HepG2 (cell line): ENCODE measurements at regions not wholly inside any gene's neighbourhood (a gene's known extent, or its start where the extent isn't known, plus 50 kb on each side); places are given as distances from the start of the nearest gene placed in this dataset.

Experiments
- FOXA3 ChIP-seq: IDR thresholded peaks from 2 replicates; pipeline ENCODE4 v1.6.1; 2016; ENCODE audit warnings: missing genetic modification reagents, missing compliant biosample characterization
- GABPA ChIP-seq, 2 experiments: IDR thresholded peaks; 2 replicates each; pipeline ENCODE4 v1.6.1; 2011 to 2016; ENCODE audit warnings: low read depth in 2 of 2, low read length in 1 of 2, missing biosample characterization in 1 of 2, missing genetic modification characterization in 1 of 2
- MBD4 ChIP-seq: IDR thresholded peaks from 2 replicates; pipeline ENCODE4 v1.6.1; 2012; ENCODE audit warnings: low read length, inconsistent platforms, borderline replicate concordance
- NFRKB ChIP-seq: fragments of 450-650 bp; IDR thresholded peaks from 2 replicates; pipeline ENCODE4 v1.6.1; 2017
- NFYC ChIP-seq: IDR thresholded peaks from 2 replicates; pipeline ENCODE4 v1.6.1; 2016; ENCODE audit warnings: missing genetic modification reagents, missing compliant biosample characterization
- SMC3 ChIP-seq: IDR thresholded peaks from 2 replicates; pipeline ENCODE4 v1.6.1; 2011; ENCODE audit warnings: low read length, improper control_type of control experiment
- YEATS2 ChIP-seq: sonication (generic); formaldehyde crosslinking; IDR thresholded peaks from 2 replicates; pipeline ENCODE4 v1.4.0; 2020; ENCODE audit warnings: missing genetic modification reagents, borderline replicate concordance
- ZNF772 ChIP-seq: sonication (generic); formaldehyde crosslinking; IDR thresholded peaks from 2 replicates; pipeline ENCODE4 v1.5.0; 2020; ENCODE audit warnings: mild to moderate bottlenecking, missing genetic modification reagents
- ZNF777 ChIP-seq: sonication (generic); formaldehyde crosslinking; IDR thresholded peaks from 2 replicates; pipeline ENCODE4 v1.4.0; 2020; ENCODE audit warnings: missing genetic modification reagents
- TF ChIP-seq, protein P1 (sequence below): sonication (generic); formaldehyde crosslinking; IDR thresholded peaks from 2 replicates; pipeline ENCODE4 v1.4.0; 2020; ENCODE audit warnings: missing genetic modification reagents
- TF ChIP-seq, protein P2 (sequence below): sonication (generic); formaldehyde crosslinking; IDR thresholded peaks from 2 replicates; pipeline ENCODE4 v1.5.0; 2020; ENCODE audit warnings: mild to moderate bottlenecking, missing genetic modification reagents, moderate library complexity
- TF ChIP-seq, protein P3 (sequence below): sonication (generic); formaldehyde crosslinking; IDR thresholded peaks from 2 replicates; pipeline ENCODE4 v1.5.0; 2020; ENCODE audit warnings: missing genetic modification reagents, mild to moderate bottlenecking, borderline replicate concordance

DNA sequence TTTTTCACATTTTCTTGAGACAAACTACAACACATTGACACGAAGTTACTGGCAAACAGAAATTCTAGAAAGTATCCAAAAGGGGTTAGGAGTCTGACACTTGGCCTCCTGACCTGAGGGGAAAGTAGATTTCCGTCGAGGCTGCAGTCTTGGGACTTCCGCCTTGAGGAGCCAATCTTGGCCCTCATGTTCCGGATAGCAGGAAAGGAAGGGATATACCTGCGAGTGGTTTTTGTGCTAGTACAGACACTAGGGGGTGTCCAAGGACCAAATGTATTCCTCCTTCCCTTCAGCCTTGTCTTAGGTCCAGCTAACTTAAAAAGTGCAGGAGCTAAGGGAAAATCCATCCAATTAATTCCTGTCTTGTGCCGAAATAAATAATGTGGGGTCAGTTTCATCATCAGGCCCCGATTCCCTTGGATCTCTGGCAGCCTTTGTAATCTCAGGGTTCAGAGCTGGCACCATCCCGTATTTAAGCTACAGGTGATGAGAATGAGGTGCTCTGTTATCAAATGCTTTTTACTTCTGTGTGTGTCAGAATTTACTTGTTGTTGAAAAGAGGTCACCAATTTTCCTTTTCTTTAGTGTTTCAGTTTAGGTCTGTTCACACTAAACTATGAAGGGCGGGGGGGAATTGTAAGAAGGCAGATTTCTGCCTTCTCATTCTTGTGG lies 330.2 kb upstream of the FANCL start (continued):
- TF ChIP-seq, protein P1, sequence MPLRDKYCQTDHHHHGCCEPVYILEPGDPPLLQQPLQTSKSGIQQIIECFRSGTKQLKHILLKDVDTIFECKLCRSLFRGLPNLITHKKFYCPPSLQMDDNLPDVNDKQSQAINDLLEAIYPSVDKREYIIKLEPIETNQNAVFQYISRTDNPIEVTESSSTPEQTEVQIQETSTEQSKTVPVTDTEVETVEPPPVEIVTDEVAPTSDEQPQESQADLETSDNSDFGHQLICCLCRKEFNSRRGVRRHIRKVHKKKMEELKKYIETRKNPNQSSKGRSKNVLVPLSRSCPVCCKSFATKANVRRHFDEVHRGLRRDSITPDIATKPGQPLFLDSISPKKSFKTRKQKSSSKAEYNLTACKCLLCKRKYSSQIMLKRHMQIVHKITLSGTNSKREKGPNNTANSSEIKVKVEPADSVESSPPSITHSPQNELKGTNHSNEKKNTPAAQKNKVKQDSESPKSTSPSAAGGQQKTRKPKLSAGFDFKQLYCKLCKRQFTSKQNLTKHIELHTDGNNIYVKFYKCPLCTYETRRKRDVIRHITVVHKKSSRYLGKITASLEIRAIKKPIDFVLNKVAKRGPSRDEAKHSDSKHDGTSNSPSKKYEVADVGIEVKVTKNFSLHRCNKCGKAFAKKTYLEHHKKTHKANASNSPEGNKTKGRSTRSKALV, result 0 out of 2 replicates have a peak, but pooled peaks have one; percentile 38
- TF ChIP-seq NFRKB (no peak), ZNF772 (no peak), YEATS2 (no peak), NFYC (CRISPR knock-in tag) (peak; percentile 41; the same call in 1 of the 2 replicates), ZNF777 (peak; percentile 45; the same call in 1 of the 2 replicates), MBD4 (no peak), FOXA3 (CRISPR knock-in tag) (0 out of 2 replicates have a peak, but pooled peaks have one; percentile 12), SMC3 (peak; percentile 48; the same call in 1 of the 2 replicates), GABPA (IDR thresholded peaks at IDR 0.05; ENCODE audit: low read depth, low read length) (peak; percentile 44), GABPA (CRISPR knock-in tag; IDR thresholded peaks at IDR 0.05; ENCODE audit: low read depth) (peak; percentile 79)
- TF ChIP-seq, protein P2, sequence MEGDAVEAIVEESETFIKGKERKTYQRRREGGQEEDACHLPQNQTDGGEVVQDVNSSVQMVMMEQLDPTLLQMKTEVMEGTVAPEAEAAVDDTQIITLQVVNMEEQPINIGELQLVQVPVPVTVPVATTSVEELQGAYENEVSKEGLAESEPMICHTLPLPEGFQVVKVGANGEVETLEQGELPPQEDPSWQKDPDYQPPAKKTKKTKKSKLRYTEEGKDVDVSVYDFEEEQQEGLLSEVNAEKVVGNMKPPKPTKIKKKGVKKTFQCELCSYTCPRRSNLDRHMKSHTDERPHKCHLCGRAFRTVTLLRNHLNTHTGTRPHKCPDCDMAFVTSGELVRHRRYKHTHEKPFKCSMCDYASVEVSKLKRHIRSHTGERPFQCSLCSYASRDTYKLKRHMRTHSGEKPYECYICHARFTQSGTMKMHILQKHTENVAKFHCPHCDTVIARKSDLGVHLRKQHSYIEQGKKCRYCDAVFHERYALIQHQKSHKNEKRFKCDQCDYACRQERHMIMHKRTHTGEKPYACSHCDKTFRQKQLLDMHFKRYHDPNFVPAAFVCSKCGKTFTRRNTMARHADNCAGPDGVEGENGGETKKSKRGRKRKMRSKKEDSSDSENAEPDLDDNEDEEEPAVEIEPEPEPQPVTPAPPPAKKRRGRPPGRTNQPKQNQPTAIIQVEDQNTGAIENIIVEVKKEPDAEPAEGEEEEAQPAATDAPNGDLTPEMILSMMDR, result peak; percentile 76
- TF ChIP-seq, protein P3, sequence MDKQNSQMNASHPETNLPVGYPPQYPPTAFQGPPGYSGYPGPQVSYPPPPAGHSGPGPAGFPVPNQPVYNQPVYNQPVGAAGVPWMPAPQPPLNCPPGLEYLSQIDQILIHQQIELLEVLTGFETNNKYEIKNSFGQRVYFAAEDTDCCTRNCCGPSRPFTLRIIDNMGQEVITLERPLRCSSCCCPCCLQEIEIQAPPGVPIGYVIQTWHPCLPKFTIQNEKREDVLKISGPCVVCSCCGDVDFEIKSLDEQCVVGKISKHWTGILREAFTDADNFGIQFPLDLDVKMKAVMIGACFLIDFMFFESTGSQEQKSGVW (CRISPR knock-in tag), result no peak
- TF ChIP-seq, all 625 proteins: peak for 13
